ENCODE measurements at regions not wholly inside any gene's neighbourhood (a gene's known extent, or its start where the extent isn't known, plus 50 kb on each side); places are given as distances from the start of the nearest gene placed in this dataset.

DNA sequence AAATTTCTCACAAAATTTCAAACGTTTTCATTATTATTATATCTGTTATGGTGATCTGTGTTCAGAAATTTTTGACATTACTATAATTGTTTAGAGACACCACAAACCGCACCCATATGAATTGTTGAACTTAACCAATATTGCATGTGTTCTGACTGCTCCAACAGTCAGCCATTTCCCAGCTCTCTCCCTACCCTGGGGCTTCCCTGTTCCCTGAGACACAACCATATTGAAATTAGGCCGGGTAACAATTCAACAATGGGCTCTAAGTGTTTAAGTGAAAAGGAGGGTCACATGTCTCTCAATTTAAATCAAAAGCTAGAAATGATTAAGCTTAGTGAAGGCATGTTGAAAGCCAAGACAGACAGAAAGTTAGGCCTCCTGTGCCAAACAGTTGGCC, 424.0 kb downstream of the DSC3 start:
- Histone ChIP-seq H3K79me2 (no peaks in the 10 kb centered on the region), H3K36me3 (replicated peaks; ENCODE audit: insufficient read depth, low read depth) (no peaks in the 10 kb centered on the region), H3K27ac (no peak overlapping the region), H3K4me2 (no peak overlapping the region), H4K20me1 (ENCODE audit: insufficient read depth, poor library complexity, severe bottlenecking) (no peaks in the 10 kb centered on the region), H3K4me3 (no peak overlapping the region), H3K9me2 (replicated peaks; ENCODE audit: insufficient read depth) (no peaks in the 10 kb centered on the region), H3K27me3 (no peaks in the 10 kb centered on the region), H3K9me3 (ENCODE audit: low read depth) (no peaks in the 10 kb centered on the region), H3K4me1 (ENCODE audit: insufficient read depth) (no peaks in the 10 kb centered on the region), H2AFZ (no peak overlapping the region)
- no peak for DNase-seq (ENCODE audit: low spot score)
- WGBS (ENCODE audit: low lambda C conversion rate, missing lambda C conversion rate), result 83% methylated on average over 3 of the region's 3 CpGs
- TF ChIP-seq EZH2phosphoT487 (IDR thresholded peaks at IDR 0.05; ENCODE audit: low read depth, severe bottlenecking, unreplicated experiment) (no peak), EZH2 (IDR thresholded peaks at IDR 0.05; ENCODE audit: borderline replicate concordance) (no peak)
- TF ChIP-seq, protein P1, sequence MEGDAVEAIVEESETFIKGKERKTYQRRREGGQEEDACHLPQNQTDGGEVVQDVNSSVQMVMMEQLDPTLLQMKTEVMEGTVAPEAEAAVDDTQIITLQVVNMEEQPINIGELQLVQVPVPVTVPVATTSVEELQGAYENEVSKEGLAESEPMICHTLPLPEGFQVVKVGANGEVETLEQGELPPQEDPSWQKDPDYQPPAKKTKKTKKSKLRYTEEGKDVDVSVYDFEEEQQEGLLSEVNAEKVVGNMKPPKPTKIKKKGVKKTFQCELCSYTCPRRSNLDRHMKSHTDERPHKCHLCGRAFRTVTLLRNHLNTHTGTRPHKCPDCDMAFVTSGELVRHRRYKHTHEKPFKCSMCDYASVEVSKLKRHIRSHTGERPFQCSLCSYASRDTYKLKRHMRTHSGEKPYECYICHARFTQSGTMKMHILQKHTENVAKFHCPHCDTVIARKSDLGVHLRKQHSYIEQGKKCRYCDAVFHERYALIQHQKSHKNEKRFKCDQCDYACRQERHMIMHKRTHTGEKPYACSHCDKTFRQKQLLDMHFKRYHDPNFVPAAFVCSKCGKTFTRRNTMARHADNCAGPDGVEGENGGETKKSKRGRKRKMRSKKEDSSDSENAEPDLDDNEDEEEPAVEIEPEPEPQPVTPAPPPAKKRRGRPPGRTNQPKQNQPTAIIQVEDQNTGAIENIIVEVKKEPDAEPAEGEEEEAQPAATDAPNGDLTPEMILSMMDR (IDR thresholded peaks at IDR 0.05; ENCODE audit: poor library complexity), result no peak

DNA sequence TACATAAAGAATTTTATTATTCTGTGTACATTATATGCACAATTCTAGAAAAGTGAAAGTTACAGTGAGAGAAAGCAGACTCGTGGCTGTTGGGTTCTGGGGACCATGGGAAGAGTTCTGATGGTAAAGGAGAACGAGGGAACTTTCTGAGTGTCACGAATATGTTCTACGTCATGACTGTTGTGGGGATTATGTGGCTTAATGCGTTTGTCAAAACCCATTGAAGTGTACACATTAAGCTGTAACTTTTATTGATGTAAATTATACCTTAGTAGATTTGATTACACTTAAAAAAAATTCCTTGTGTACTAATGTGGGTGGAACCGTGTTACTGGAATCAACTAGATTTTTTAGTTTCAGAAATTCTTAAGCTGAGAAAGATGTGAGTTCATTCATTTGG, 426.1 kb downstream of the DSC3 start:
- Histone ChIP-seq H3K4me2 (no peak overlapping the region), H2AFZ (no peak overlapping the region), H4K20me1 (ENCODE audit: insufficient read depth, poor library complexity, severe bottlenecking) (no peaks in the 10 kb centered on the region), H3K79me2 (no peaks in the 10 kb centered on the region), H3K4me1 (ENCODE audit: insufficient read depth) (no peaks in the 10 kb centered on the region), H3K9me2 (replicated peaks; ENCODE audit: insufficient read depth) (no peaks in the 10 kb centered on the region), H3K36me3 (replicated peaks; ENCODE audit: insufficient read depth, low read depth) (no peaks in the 10 kb centered on the region), H3K9me3 (ENCODE audit: low read depth) (no peaks in the 10 kb centered on the region), H3K4me3 (no peak overlapping the region), H3K27ac (no peak overlapping the region), H3K27me3 (no peaks in the 10 kb centered on the region)
- TF ChIP-seq, protein P1 (IDR thresholded peaks at IDR 0.05; ENCODE audit: poor library complexity), result no peak
- TF ChIP-seq EZH2phosphoT487 (IDR thresholded peaks at IDR 0.05; ENCODE audit: low read depth, severe bottlenecking, unreplicated experiment) (no peak), EZH2 (IDR thresholded peaks at IDR 0.05; ENCODE audit: borderline replicate concordance) (no peak)
- 78% methylated on average over 6 of the region's 6 CpGs for WGBS (ENCODE audit: low lambda C conversion rate, missing lambda C conversion rate)
- no peak for DNase-seq (ENCODE audit: low spot score)

DNA sequence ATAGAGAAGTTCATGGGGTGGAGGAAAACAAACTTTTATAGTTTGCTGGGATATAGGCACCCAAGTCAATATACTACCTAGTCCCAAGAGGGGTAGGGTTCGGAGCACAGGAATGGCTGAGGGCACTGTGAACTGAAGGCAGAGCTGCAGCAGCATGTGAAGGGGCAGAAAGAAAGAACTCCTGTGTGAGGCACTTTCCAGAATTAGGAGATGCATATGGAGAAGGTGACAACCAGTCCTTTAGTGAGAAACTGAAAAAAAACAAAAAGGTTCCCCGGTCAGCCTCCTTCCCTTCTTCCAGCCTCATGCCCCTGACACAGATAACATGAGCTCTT, 429.1 kb downstream of the DSC3 start:
- Histone ChIP-seq H3K9me2 (replicated peaks; ENCODE audit: insufficient read depth) (no peaks in the 10 kb centered on the region), H3K79me2 (no peaks in the 10 kb centered on the region)
- TF ChIP-seq, protein P1 (IDR thresholded peaks at IDR 0.05; ENCODE audit: poor library complexity), result no peak
- no peak for TF ChIP-seq EZH2phosphoT487 (IDR thresholded peaks at IDR 0.05; ENCODE audit: low read depth, severe bottlenecking, unreplicated experiment)
- TF ChIP-seq EZH2 (IDR thresholded peaks at IDR 0.05; ENCODE audit: borderline replicate concordance), result no peak

DNA sequence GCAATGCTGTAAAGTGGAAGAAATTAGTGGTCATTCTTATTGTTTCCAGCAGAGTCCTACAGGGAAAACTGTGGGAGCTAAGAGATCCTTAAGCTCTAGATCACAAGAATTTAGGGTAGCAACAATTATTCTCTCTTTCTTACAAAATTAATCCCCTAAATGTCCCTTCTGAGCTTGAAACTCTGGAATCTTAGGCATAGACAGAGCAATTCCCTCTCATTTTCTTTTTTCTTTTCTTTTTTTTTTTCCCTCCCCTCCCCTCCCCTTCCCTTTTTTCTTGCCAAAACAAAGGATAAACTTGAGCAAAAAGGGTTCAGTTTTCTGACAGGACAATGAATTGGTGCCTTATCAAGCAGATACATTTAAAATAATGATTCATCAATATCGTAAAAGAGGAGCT, 441.0 kb downstream of the DSC3 start:
- Histone ChIP-seq H3K36me3 (replicated peaks; ENCODE audit: insufficient read depth, low read depth) (no peaks in the 10 kb centered on the region), H3K9me3 (ENCODE audit: low read depth) (no peaks in the 10 kb centered on the region), H3K4me3 (no peak overlapping the region), H3K27ac (no peak overlapping the region), H4K20me1 (ENCODE audit: insufficient read depth, poor library complexity, severe bottlenecking) (no peaks in the 10 kb centered on the region), H3K9me2 (replicated peaks; ENCODE audit: insufficient read depth) (no peaks in the 10 kb centered on the region), H3K4me1 (ENCODE audit: insufficient read depth) (no peaks in the 10 kb centered on the region), H3K4me2 (no peak overlapping the region), H2AFZ (no peak overlapping the region), H3K79me2 (no peaks in the 10 kb centered on the region), H3K27me3 (no peaks in the 10 kb centered on the region)
- no peak for DNase-seq (ENCODE audit: low spot score)
- 79% methylated on average over 1 of the region's 1 CpG for WGBS (ENCODE audit: low lambda C conversion rate, missing lambda C conversion rate)
- TF ChIP-seq, protein P1 (IDR thresholded peaks at IDR 0.05; ENCODE audit: poor library complexity), result no peak
- TF ChIP-seq EZH2 (IDR thresholded peaks at IDR 0.05; ENCODE audit: borderline replicate concordance) (no peak), EZH2phosphoT487 (IDR thresholded peaks at IDR 0.05; ENCODE audit: low read depth, severe bottlenecking, unreplicated experiment) (no peak)

More for the DNA sequence above, 429.1 kb downstream of the DSC3 start:
- WGBS (ENCODE audit: low lambda C conversion rate, missing lambda C conversion rate), result 66% methylated on average over 2 of the region's 2 CpGs
- Histone ChIP-seq H3K4me1 (ENCODE audit: insufficient read depth) (no peaks in the 10 kb centered on the region), H2AFZ (no peak overlapping the region), H4K20me1 (ENCODE audit: insufficient read depth, poor library complexity, severe bottlenecking) (no peaks in the 10 kb centered on the region), H3K27me3 (no peaks in the 10 kb centered on the region), H3K9me3 (ENCODE audit: low read depth) (no peaks in the 10 kb centered on the region), H3K4me2 (no peak overlapping the region), H3K27ac (no peak overlapping the region), H3K4me3 (no peak overlapping the region), H3K36me3 (replicated peaks; ENCODE audit: insufficient read depth, low read depth) (no peaks in the 10 kb centered on the region)
- no peak for DNase-seq (ENCODE audit: low spot score)

Measured in hepatocyte (in vitro differentiated cells).